K562 (cell line): ENCODE measurements at regions not wholly inside any gene's neighbourhood (a gene's known extent, or its start where the extent isn't known, plus 50 kb on each side); places are given as distances from the start of the nearest gene placed in this dataset.

ENCODE experiments used
- ATAC-seq: fragments of 200-7000 bp; cut with Tn5 transposase; 3 replicates; pipeline ENCODE4 v1.9.1; 2020; ENCODE audit warnings: moderate library complexity
- BruUV-seq: library from RNA; stranded (reverse); fragments of 400-500 nt; replicated peaks from 2 replicates; lab custom pipeline; 2021; lab: Mats Ljungman, UMichigan
- CTCF ChIA-PET: fragments of 300-600 bp; formaldehyde crosslinking; extraction: SDS; loops from one replicate; lab custom pipeline; 2021; ENCODE audit warnings: low intra/inter-chr PET ratio; lab: Yijun Ruan, JAX
- POLR2A ChIA-PET: fragments of 300-600, 350-650 bp; sonication (Branson Sonifier 250); formaldehyde crosslinking; extraction: SDS; loops from one replicate; lab custom pipeline; 2021; ENCODE audit warnings: antibody characterized with exemption, inconsistent platforms; lab: Yijun Ruan, JAX
- DNase-seq, 4 experiments: peaks; one replicate each; pipeline versions ENCODE4 v3.0.0 to v3.0.0-alpha.2; 2011 to 2018; ENCODE audit warnings: low spot score in 3 of 4, mixed read lengths in 3 of 4; ENCODE audit errors: extremely low read depth in 1 of 4
- FAIRE-seq: peaks from 2 replicates; lab custom pipeline; 2011; peaks lifted over from hg19 to GRCh38; lab: Jason Lieb, UNC
- H2AFZ ChIP-seq: 2 replicates; pipeline ENCODE4 v1.6.0; 2011; ENCODE audit warnings: low read depth, low read length, control low read depth, inconsistent platforms
- H3K27ac ChIP-seq: fragments of 200-600 bp; 3 replicates; pipeline ENCODE4 v1.8.0; 2011; ENCODE audit warnings: low read depth, mild to moderate bottlenecking, control low read depth, inconsistent platforms, low read length, moderate library complexity, mixed read lengths; ENCODE audit errors: extremely low read depth
- H3K27me3 ChIP-seq, 2 experiments: fragments of 300-600 bp in 1 of 2; 2 replicates in 1 of 2; 3 replicates in 1 of 2; pipeline versions ENCODE4 v1.6.0 to v1.8.0; 2011; ENCODE audit warnings: inconsistent platforms in 2 of 2, low read length in 2 of 2, mild to moderate bottlenecking in 1 of 2, mixed read lengths in 1 of 2, moderate library complexity in 1 of 2; ENCODE audit not compliant: control insufficient read depth in 2 of 2, insufficient read depth in 2 of 2
- H3K36me3 ChIP-seq: fragments of 300-600 bp; 3 replicates; pipeline ENCODE4 v1.8.0; 2011; ENCODE audit warnings: mild to moderate bottlenecking, low read length, inconsistent platforms; ENCODE audit not compliant: control insufficient read depth, insufficient read depth
- H3K4me1 ChIP-seq, 2 experiments: fragments of 200-600 bp in 1 of 2; replicated peaks in 1 of 2; 2 replicates in 1 of 2; 3 replicates in 1 of 2; pipeline versions ENCODE4 v1.5.1 to v1.8.0; 2011; ENCODE audit warnings: inconsistent platforms in 2 of 2, low read length in 2 of 2, mild to moderate bottlenecking in 1 of 2, mixed read lengths in 1 of 2, moderate library complexity in 1 of 2; ENCODE audit not compliant: control insufficient read depth in 2 of 2, insufficient read depth in 2 of 2
- H3K4me2 ChIP-seq: 2 replicates; pipeline ENCODE4 v1.6.1; 2011; ENCODE audit warnings: low read length, control low read depth, inconsistent platforms, mixed read lengths; ENCODE audit not compliant: insufficient read depth
- H3K4me3 ChIP-seq: fragments of 200-600 bp; sonication (generic), shearing (Covaris generic); 2 replicates; pipeline ENCODE4 v1.5.1; 2016; ENCODE audit warnings: control low read depth, inconsistent platforms
- H3K79me2 ChIP-seq: fragments of 200-600 bp; 3 replicates; pipeline ENCODE4 v1.8.0; 2011; ENCODE audit warnings: low read length, inconsistent platforms; ENCODE audit not compliant: control insufficient read depth, insufficient read depth
- H3K9ac ChIP-seq, 2 experiments: 2 replicates each; pipeline versions ENCODE4 v1.6.0 to v1.6.1; 2011; ENCODE audit warnings: low read depth in 2 of 2, low read length in 2 of 2, control low read depth in 1 of 2, inconsistent platforms in 1 of 2, mild to moderate bottlenecking in 1 of 2, mixed read lengths in 1 of 2; ENCODE audit not compliant: insufficient read depth in 1 of 2
- H3K9me1 ChIP-seq: one replicate; pipeline ENCODE4 v1.6.0; 2011; ENCODE audit warnings: inconsistent platforms, mild to moderate bottlenecking, low read length, moderate library complexity; ENCODE audit not compliant: control insufficient read depth, insufficient read depth
- H3K9me3 ChIP-seq: replicated peaks from 2 replicates; pipeline ENCODE4 v1.5.1; 2011; ENCODE audit warnings: low read depth, low read length, inconsistent platforms; ENCODE audit not compliant: control insufficient read depth, insufficient read depth
- H4K20me1 ChIP-seq: replicated peaks from 2 replicates; pipeline ENCODE4 v1.6.1; 2011; ENCODE audit warnings: low read length, inconsistent platforms, mixed read lengths; ENCODE audit not compliant: control insufficient read depth, insufficient read depth
- CHD1 ChIP-seq: fragments of 200-600 bp; sonication (generic); IDR thresholded peaks from one replicate; pipeline ENCODE4 v1.6.1; 2012; ENCODE audit warnings: mild to moderate bottlenecking, moderate library complexity, low read length, inconsistent platforms
- E4F1 ChIP-seq: fragments of 250-450 bp; sonication (Bioruptor Pico); IDR thresholded peaks from 2 replicates; pipeline ENCODE4 v1.5.0; 2021; ENCODE audit warnings: mild to moderate bottlenecking, borderline replicate concordance
- MBD2 ChIP-seq: sonication (generic); IDR thresholded peaks from 2 replicates; pipeline ENCODE4 v1.6.1; 2016; ENCODE audit warnings: low read depth, borderline replicate concordance
- MYNN ChIP-seq, 2 experiments: sonication (generic); formaldehyde crosslinking in 1 of 2; IDR thresholded peaks; 2 replicates each; pipeline versions ENCODE4 v1.5.0 to v1.6.1; 2016 to 2020; ENCODE audit warnings: antibody characterized with exemption in 1 of 2, missing genetic modification reagents in 1 of 2
- NRF1 ChIP-seq, 2 experiments: fragments of 450-650 bp; IDR thresholded peaks in 1 of 2; conservative IDR thresholded peaks in 1 of 2; 2 replicates each; pipeline ENCODE4 v1.6.1; 2014; ENCODE audit warnings: mild to moderate bottlenecking in 2 of 2
- PHF8 ChIP-seq: fragments of 200-600 bp; sonication (generic); IDR thresholded peaks from 2 replicates; pipeline ENCODE4 v1.6.1; 2012; ENCODE audit warnings: mixed run types, mild to moderate bottlenecking, inconsistent platforms, low read length, moderate library complexity, borderline replicate concordance
- SMAD3 ChIP-seq: fragments of 450-650 bp; formaldehyde crosslinking; conservative IDR thresholded peaks from 2 replicates; pipeline ENCODE4 v1.4.0; 2020; ENCODE audit warnings: mild to moderate bottlenecking
- THRB ChIP-seq: fragments of 450-650 bp; formaldehyde crosslinking; conservative IDR thresholded peaks from 2 replicates; pipeline ENCODE4 v1.4.0; 2022; ENCODE audit warnings: mild to moderate bottlenecking, missing genetic modification characterization
- ZC3H11A ChIP-seq: IDR thresholded peaks from 2 replicates; pipeline ENCODE4 v1.6.1; 2012; ENCODE audit warnings: low read depth, low read length, improper control_type of control experiment
- ZNF175 ChIP-seq: fragments of 200-800 bp; sonication (Bioruptor generic); IDR thresholded peaks from 2 replicates; pipeline ENCODE4 v1.6.1; 2016; ENCODE audit warnings: low read depth, mild to moderate bottlenecking, missing genetic modification characterization, missing compliant biosample characterization
- ZNF280B ChIP-seq: fragments of 250-450 bp; sonication (Bioruptor Pico); IDR thresholded peaks from 2 replicates; pipeline ENCODE4 v1.5.1; 2021; ENCODE audit warnings: mild to moderate bottlenecking
- ZNF584 ChIP-seq: fragments of 200-800 bp; sonication (Bioruptor generic); IDR thresholded peaks from 2 replicates; pipeline ENCODE4 v1.6.1; 2016; ENCODE audit warnings: low read depth, mild to moderate bottlenecking, missing genetic modification characterization, missing compliant biosample characterization
- ZNF586 ChIP-seq: fragments of 450-650 bp; formaldehyde crosslinking; conservative IDR thresholded peaks from 2 replicates; pipeline ENCODE4 v1.4.0; 2020; ENCODE audit warnings: mild to moderate bottlenecking, moderate library complexity
- WGBS: fragments of 100-300 bp; shearing (Covaris generic); methylation state at CpG from one replicate; pipeline ENCODE4 v1.1.6; 2016; ENCODE audit warnings: low coverage, mixed read lengths; ENCODE audit not compliant: insufficient coverage; ENCODE audit errors: missing lambda C conversion rate; 5-methylcytosine and 5-hydroxymethylcytosine counted together
- in situ Hi-C: fragments of 300-500 bp; cut with MboI; formaldehyde crosslinking; loops from 4 replicates; pipeline ENCODE4 v1.15.0; 2018; ENCODE audit warnings: inconsistent platforms, mixed read lengths
- intact Hi-C: fragments of 100-400 bp; cut with micrococcal nuclease; formaldehyde crosslinking; loops from 2 replicates; pipeline ENCODE4 v1.14.2; 2022

- 0% methylated on average over 3 of the region's 3 CpGs for WGBS
- CTCF ChIA-PET, result no interaction called here
- Histone ChIP-seq H3K9ac (no peak overlapping the region), H3K9me1 (no peaks in the 10 kb centered on the region), H3K27ac (no peak overlapping the region), H3K27me3 (no peaks in the 10 kb centered on the region), H3K36me3 (no peaks in the 10 kb centered on the region), H3K9me3 (no peaks in the 10 kb centered on the region)
- intact Hi-C loops, result no loop called here
- in situ Hi-C loops, result no loop called here
- TF ChIP-seq ZC3H11A (no peak), MYNN (IDR thresholded peaks at IDR 0.05) (no peak), MYNN (CRISPR knock-in tag; IDR thresholded peaks at IDR 0.05) (no peak), THRB (CRISPR knock-in tag) (no peak), MBD2 (no peak), CHD1 (no peak), E4F1 (CRISPR knock-in tag) (no peak), ZNF280B (no peak), SMAD3 (CRISPR knock-in tag) (no peak), ZNF584 (CRISPR knock-in tag) (no peak), NRF1 (conservative IDR thresholded peaks at IDR 0.05 in 1 of 2, IDR thresholded peaks at IDR 0.05 in 1 of 2) (no peak), PHF8 (no peak), ZNF586 (CRISPR knock-in tag) (no peak), ZNF175 (CRISPR knock-in tag) (no peak)
- TF ChIP-seq, all 486 proteins: peak for 0
- POLR2A ChIA-PET, result no interaction called here
- Histone ChIP-seq H3K79me2 (no peaks in the 10 kb centered on the region), H2AFZ (no peak overlapping the region), H3K4me1 (no peaks in the 10 kb centered on the region), H3K4me2 (no peak overlapping the region), H4K20me1 (no peaks in the 10 kb centered on the region), H3K4me3 (no peak overlapping the region)
- FAIRE-seq, result no peak
- no peak for ATAC-seq
- no TSS peak for BruUV-seq
- DNase-seq, result no peak
Measured at GRCh38 chr13:105721016-105721415, 814.4 kb downstream of the EFNB2 start.
